ENCODE measurements at regions not wholly inside any gene's neighbourhood (a gene's known extent, or its start where the extent isn't known, plus 50 kb on each side); places are given as distances from the start of the nearest gene placed in this dataset.
"Not testable (repeated sequence)": the region's sequence is repeated elsewhere in the genome, so short reads cannot be mapped to it uniquely, and the experiment has no call there.

- ATAC-seq: no peak
- Mint-ChIP-seq H3K27ac (no peak overlapping the region), H3K27me3 (ENCODE audit: low read depth in 2 of 2) (no peaks in the 10 kb centered on the region), H3K4me3 (no peak overlapping the region), H3K36me3 (no peaks in the 10 kb centered on the region), H3K4me1 (no peaks in the 10 kb centered on the region), H3K9me3 (peaks cover 0 to 2% of the 10 kb centered on the region in 2 donors)
- Histone ChIP-seq H3K9me3 (ENCODE audit: control insufficient read depth, insufficient read depth, low read length) (no peaks in the 10 kb centered on the region), H3K36me3 (ENCODE audit: control insufficient read depth, insufficient read depth, low read length) (no peaks in the 10 kb centered on the region), H3K4me1 (ENCODE audit: control insufficient read depth, insufficient read depth, low read length) (no peaks in the 10 kb centered on the region), H3K4me3 (ENCODE audit: low read length) (no peak overlapping the region), H3K27me3 (ENCODE audit: control insufficient read depth, insufficient read depth, low read length) (no peaks in the 10 kb centered on the region), H3K27ac (ENCODE audit: low read length) (no peak overlapping the region)
- no peak for TF ChIP-seq CTCF (IDR thresholded peaks at IDR 0.05)
- DNase-seq: no peak
- WGBS (ENCODE audit: insufficient coverage): 64% methylated on average over 1 of the region's 1 CpG
- intact Hi-C loops (cut with micrococcal nuclease): no loop called here
Measured at GRCh38 chr11:90284171-90284570, 61.3 kb upstream of the CHORDC1 start.

GRCh38 chr11:90282551-90283071 is 59.8 kb upstream of the CHORDC1 start:
- H3K4me1 Mint-ChIP-seq; H3K4me3 ChIP-seq (ENCODE audit: low read length); H3K27ac ChIP-seq (ENCODE audit: low read length); H3K27ac Mint-ChIP-seq; DNase-seq; H3K27me3 Mint-ChIP-seq (ENCODE audit: low read depth in 2 of 2); H3K36me3 Mint-ChIP-seq; H3K9me3 Mint-ChIP-seq; H3K36me3 ChIP-seq (ENCODE audit: control insufficient read depth, insufficient read depth, low read length); ATAC-seq; H3K4me1 ChIP-seq (ENCODE audit: control insufficient read depth, insufficient read depth, low read length); intact Hi-C loops (cut with micrococcal nuclease); H3K4me3 Mint-ChIP-seq; H3K27me3 ChIP-seq (ENCODE audit: control insufficient read depth, insufficient read depth, low read length); H3K9me3 ChIP-seq (ENCODE audit: control insufficient read depth, insufficient read depth, low read length): not testable (repeated sequence)
- WGBS (ENCODE audit: insufficient coverage): 89% methylated on average over 13 of the region's 13 CpGs

GRCh38 chr11:90274362-90274761 is 51.5 kb upstream of the CHORDC1 start:
- no peaks in the 10 kb centered on the region for H3K9me3 ChIP-seq (ENCODE audit: control insufficient read depth, insufficient read depth, low read length)
- no peaks in the 10 kb centered on the region for H3K4me1 ChIP-seq (ENCODE audit: control insufficient read depth, insufficient read depth, low read length)
- H3K27me3 ChIP-seq (ENCODE audit: control insufficient read depth, insufficient read depth, low read length): no peaks in the 10 kb centered on the region
- H3K36me3 ChIP-seq (ENCODE audit: control insufficient read depth, insufficient read depth, low read length): no peaks in the 10 kb centered on the region
- Mint-ChIP-seq H3K27ac (no peak overlapping the region), H3K36me3 (no peaks in the 10 kb centered on the region), H3K4me3 (no peak overlapping the region), H3K4me1 (no peaks in the 10 kb centered on the region), H3K27me3 (ENCODE audit: low read depth in 2 of 2) (no peaks in the 10 kb centered on the region), H3K9me3 (peaks cover 4% of the 10 kb centered on the region in 2 donors)
- intact Hi-C loops (cut with micrococcal nuclease): no loop called here
- ATAC-seq (no peak), DNase-seq (no peak)
- H3K27ac ChIP-seq (ENCODE audit: low read length): no peak overlapping the region
- H3K4me3 ChIP-seq (ENCODE audit: low read length): no peak overlapping the region
- 85% methylated on average over 3 of the region's 4 CpGs for WGBS (ENCODE audit: insufficient coverage)
- no peak for TF ChIP-seq CTCF (IDR thresholded peaks at IDR 0.05)

Data from natural killer cell (primary cell).